GM19324 (cell line): ENCODE measurements at regions not wholly inside any gene's neighbourhood (a gene's known extent, or its start where the extent isn't known, plus 50 kb on each side); places are given as distances from the start of the nearest gene placed in this dataset.

ENCODE experiments used
- ATAC-seq: cut with Tn5 transposase; IDR thresholded peaks from one replicate; pipeline ENCODE4 v1.9.1; 2021; ENCODE audit warnings: mild to moderate bottlenecking, moderate library complexity; ENCODE audit not compliant: unreplicated experiment, low FRiP score

GRCh38 chr1:5010656-5011055, 356.2 kb downstream of the AJAP1 start:
- ATAC-seq = no peak

GRCh38 chr1:5010236-5010635, 355.8 kb downstream of the AJAP1 start:
- ATAC-seq = no peak

DNA sequence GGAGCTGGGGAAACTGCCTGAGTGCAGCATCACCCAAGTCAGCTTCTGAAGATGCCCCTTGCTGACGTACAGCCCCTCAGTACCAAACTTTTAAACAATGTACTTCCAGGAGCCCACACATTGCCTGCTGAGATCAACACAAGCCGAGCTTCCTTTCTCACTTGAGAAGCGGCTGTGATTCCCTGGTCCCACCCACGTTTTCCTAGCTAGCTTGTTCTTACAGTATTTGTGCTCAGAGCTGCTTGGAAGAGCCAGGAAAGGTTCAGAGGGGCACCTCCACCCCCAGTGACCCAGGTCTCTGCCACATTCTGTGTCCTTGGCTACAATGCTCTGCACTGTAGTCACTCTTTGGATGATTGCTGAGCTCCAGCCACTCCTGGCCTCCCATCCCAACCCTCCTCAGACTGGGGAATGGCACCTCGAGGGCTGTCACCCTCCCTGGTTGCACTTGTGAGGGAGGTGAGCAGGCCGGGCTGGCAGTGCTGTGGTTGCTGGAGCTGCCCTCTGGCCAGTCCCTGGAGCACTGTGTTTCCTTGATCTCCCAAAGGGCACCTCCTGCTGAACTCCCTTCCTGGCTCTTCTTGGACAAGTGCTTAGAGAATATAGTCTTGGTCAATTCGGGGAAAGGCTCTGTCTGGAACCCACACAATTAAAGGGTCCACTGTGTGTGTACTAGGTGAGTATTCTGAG, 355.1 kb downstream of the AJAP1 start:
- no peak for ATAC-seq

GRCh38 chr1:5005171-5005570, 350.8 kb downstream of the AJAP1 start:
- no peak for ATAC-seq

DNA sequence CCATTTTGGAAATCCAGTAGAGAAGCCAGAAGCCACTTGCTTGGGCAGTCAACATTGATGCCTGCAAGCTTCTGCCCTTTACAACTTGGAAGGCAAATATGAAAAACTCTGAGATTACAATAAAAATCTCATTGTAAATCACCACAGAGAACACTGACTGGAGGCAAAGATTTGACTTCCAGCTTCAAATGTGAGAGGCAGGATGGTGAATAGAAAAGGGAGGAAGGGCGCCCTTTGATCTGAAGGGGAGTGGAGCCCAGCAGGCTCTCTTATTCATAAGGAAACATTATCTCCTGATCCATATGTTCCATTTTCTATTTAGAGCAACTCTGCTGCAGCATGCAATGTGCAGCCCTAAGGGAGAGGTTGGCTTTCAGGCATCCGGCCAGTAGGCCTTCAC, 348.3 kb downstream of the AJAP1 start:
- ATAC-seq = no peak

- no peak for ATAC-seq
Measured at GRCh38 chr1:5001466-5001865, 347.1 kb downstream of the AJAP1 start.

- ATAC-seq = no peak
Measured at GRCh38 chr1:4986306-4986705, 331.9 kb downstream of the AJAP1 start.

DNA sequence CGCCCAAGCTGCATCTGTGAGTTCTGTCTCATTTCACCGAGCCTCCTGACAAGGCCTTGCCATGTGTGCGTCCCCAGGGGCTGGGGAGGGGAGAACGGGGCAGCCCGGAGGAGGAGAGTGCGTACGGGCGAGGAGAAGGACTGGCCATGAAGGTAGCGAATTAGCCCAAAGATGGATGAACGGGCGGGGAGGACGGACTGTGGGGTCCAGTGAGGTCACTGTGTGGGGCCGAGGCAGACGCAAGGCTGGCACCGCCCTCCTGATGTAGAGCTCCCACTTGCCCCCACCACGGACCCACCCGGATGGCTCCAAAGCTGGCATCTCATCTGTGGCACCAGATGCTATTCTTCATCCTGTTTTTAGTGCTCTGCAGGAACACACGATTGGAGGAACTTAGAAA, 330.4 kb downstream of the AJAP1 start:
- no peak for ATAC-seq

- ATAC-seq = no peak
Measured at GRCh38 chr1:4980211-4980610, 325.8 kb downstream of the AJAP1 start.

DNA sequence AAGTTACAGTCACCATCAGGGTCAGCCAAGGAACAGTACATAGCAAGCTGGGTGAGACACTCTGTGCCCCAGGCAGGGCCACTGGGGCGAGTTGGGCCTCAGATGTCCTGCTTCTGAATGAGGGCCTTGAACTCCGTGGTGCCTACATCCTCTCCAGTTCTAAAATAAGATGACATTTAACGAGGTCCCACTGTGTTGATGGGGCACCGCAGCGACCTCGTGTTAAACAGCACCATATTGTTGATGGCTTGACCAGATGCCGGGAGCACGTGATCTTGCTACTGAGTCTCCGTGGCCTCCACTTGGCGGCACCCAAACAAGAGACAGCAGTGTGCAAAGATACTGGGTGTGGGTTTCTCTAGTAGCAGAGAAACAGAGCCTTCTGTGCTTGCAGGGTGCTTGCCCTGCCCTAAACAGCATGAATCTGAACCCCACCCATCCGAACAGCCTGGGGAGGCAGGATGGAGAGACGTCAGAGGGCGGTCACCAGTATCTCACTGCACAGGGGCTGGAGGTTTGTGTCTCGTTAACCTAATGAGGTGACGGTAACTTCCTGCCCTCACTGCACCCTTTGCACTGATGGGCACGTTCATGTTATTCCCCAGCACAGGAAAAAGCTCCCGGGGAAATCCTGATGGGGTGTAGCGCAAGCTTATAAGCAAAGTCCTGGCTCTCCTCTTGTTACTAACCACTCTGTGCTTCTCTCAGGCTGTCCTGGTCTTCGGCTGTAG, 324.4 kb downstream of the AJAP1 start:
- ATAC-seq = no peak

GRCh38 chr1:4977701-4978100, 323.3 kb downstream of the AJAP1 start:
- ATAC-seq = no peak

DNA sequence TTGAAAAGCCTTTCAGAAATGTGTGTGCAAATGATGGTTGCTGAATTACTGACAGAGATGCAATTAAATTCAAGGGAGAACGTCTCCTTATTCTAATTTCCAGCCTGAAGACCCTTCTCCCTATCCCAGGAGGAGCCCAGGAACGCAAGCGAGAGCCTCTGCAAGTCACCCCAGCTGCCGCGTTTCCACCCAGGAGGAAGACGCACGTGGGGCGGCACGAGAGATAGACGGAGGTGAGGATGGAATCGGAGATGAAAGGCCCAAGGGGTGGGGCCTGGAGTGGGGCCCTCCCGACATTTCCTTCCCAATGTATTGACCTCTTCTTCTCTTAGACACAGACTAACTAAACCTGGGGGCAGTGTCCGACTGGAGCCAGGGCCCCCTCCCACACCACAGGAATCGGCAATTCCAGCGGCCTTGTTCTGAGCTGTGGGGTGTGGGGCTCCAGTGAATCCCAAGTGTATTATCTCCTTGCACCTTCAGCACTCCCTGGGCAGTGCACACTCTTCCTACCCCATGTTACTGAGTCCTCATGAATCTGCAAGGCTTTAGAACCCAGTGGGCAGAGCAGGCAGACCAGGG, 322.5 kb downstream of the AJAP1 start:
- ATAC-seq = no peak

- no peak for ATAC-seq
Measured at GRCh38 chr1:4975856-4976255, 321.4 kb downstream of the AJAP1 start.

DNA sequence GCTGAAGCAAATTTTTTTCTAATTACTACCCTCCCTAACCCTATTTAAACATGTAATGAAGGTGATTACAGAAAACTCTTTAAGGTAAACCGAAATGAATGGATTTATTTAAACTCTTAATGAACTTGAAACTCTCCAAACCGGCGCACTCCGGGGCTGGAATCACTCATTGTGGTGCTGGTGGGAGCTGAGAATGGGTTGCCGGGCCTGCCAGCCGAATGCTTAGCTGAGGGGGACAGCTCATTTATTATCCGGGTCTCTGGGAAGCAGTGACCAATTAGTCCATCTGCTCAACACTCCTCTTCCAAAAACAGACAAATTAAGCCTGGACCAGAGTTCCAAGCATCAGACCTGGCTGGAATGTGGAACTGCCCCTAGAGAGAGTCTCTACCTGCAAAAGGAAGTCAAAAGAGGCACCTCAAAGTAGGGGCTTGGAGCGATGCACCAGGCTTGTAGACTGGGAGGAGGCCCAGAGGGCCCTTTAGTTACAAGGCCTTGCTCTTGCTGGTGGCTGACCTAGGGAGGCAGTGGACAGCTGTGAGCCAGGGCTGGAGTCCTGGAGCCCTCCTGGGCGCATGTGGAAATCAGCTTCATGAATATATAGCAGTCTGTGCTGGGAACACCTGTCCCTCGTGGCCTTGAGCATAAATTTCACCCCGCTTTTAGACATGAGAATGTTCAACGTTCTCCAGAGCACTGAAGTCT, 320.7 kb downstream of the AJAP1 start:
- no peak for ATAC-seq

DNA sequence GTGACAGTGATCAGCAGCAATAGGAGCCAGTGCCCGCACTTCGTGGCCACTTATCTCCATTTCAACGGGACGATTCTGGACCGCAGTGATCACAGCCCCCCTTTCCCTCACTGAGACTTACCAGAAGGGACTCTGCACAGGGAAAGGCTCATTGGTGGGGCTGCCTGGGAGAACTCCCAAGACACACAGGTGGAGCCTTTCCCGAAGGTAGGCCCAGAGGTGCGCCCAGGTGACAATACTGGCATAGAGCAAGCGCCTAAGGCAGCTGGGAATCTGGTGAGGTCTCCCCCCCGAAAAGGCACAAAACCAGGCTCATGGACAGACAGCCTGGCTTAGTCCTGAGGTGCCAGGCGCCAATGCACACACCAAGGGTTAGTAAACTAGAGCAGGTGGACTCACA, 318.9 kb downstream of the AJAP1 start:
- ATAC-seq = no peak

GRCh38 chr1:4972761-4973320, 318.4 kb downstream of the AJAP1 start:
- no peak for ATAC-seq

- no peak for ATAC-seq
Measured at GRCh38 chr1:4971666-4972065, 317.3 kb downstream of the AJAP1 start.

GRCh38 chr1:4970532-4970931, 316.1 kb downstream of the AJAP1 start:
- ATAC-seq = no peak

GRCh38 chr1:4969556-4970129, 315.2 kb downstream of the AJAP1 start:
- ATAC-seq = no peak

DNA sequence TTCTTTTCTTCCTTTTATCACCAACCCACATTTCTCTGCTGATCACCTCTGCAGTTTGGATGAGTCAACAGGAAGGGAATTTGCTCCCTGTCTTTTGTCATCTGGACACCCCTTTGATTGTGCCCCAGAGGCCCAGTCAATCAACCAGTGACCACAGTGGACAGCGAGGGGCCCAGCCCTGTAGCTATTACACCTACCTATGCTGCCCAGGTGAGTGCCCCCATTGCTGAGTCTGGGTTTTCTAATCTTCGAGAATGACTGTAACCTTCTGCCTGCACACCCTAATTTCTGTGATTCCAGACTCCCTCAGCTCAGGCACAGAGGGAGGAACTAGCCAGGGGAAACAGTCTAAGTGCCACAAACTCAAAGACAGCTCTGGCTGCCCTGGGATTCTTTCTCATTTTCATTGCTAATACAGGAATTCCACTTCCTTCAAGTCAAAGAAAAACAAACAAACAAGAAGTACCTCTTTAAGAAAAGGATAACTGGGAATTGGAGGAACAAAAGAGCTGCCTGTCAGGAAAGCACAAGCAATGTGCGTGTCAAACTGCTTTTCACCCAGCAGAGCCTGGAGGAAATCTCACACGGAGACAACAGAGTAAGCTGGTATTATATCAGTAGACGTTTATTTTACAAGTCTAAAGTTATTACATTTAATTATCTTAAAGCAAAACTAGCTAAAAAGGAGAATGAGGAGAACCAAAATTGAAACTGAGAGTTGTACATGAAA, 311.1 kb downstream of the AJAP1 start:
- no peak for ATAC-seq
